HCT116 (cell line): ENCODE measurements at regions not wholly inside any gene's neighbourhood (a gene's known extent, or its start where the extent isn't known, plus 50 kb on each side); places are given as distances from the start of the nearest gene placed in this dataset.

ENCODE experiments used
- ATAC-seq: fragments of 200-7000 bp; cut with Tn5 transposase; 2 replicates; pipeline ENCODE4 v1.9.1; 2020; ENCODE audit warnings: mild to moderate bottlenecking, moderate library complexity
- BruUV-seq: library from RNA; stranded (reverse); fragments of 400-500 nt; replicated peaks from 2 replicates; lab custom pipeline; 2021; lab: Mats Ljungman, UMichigan
- CTCF ChIA-PET: fragments of 300-600 bp; sonication (Branson Sonifier 250); formaldehyde crosslinking; loops from one replicate; lab custom pipeline; 2021; ENCODE audit warnings: antibody characterized with exemption; lab: Charles Lee
- POLR2A ChIA-PET: fragments of 300-600, 350-600 bp; sonication (Branson Sonifier 250); formaldehyde crosslinking; loops from one replicate; lab custom pipeline; 2021; ENCODE audit warnings: antibody characterized with exemption; lab: Charles Lee
- RAD21 ChIA-PET, 2 experiments: fragments of 300-600 bp; sonication (Branson Sonifier 250); formaldehyde crosslinking; loops; one replicate each; lab custom pipeline; 2023; ENCODE audit warnings: low total read pairs in 2 of 2; ENCODE audit not compliant: uncharacterized antibody in 2 of 2, unreplicated experiment in 2 of 2, low non-redundant PET in 1 of 2; lab: Charles Lee
- DNase-seq: peaks from one replicate; pipeline ENCODE4 v3.0.0-alpha.2; 2010; ENCODE audit warnings: low read depth, low spot score
- H2AFZ ChIP-seq: fragments of 200-600 bp; shearing (Covaris generic), sonication (generic); 2 replicates; pipeline ENCODE4 v1.6.1; 2017; ENCODE audit warnings: low read depth, mixed run types, mixed read lengths, antibody characterized with exemption, low read length; ENCODE audit not compliant: poor library complexity, severe bottlenecking
- H3K27ac ChIP-seq: 2 replicates; pipeline ENCODE4 v1.5.1; 2012; ENCODE audit warnings: low read depth, low read length
- H3K27me3 ChIP-seq: fragments of 200-600 bp; sonication (generic); 2 replicates; pipeline ENCODE4 v1.6.1; 2016; ENCODE audit warnings: mixed run types, low read length, mixed read lengths; ENCODE audit not compliant: insufficient read depth
- H3K36me3 ChIP-seq, 2 experiments: fragments of 200-500 bp in 1 of 2; fragments of 200-600 bp in 1 of 2; sonication (Bioruptor generic) in 1 of 2; sonication (generic) in 1 of 2; 2 replicates each; pipeline versions ENCODE4 v1.5.1 to v1.6.1; 2014 to 2016; ENCODE audit warnings: low read length in 2 of 2, inconsistent platforms in 1 of 2, mixed read lengths in 1 of 2, mixed run types in 1 of 2; ENCODE audit not compliant: insufficient read depth in 2 of 2, control insufficient read depth in 1 of 2
- H3K4me1 ChIP-seq, 2 experiments: fragments of 200-600 bp in 1 of 2; sonication (generic) in 1 of 2; 2 replicates each; pipeline versions ENCODE4 v1.5.1 to v1.6.1; 2012 to 2017; ENCODE audit warnings: low read length in 2 of 2, inconsistent platforms in 1 of 2, mild to moderate bottlenecking in 1 of 2, mixed read lengths in 1 of 2, mixed run types in 1 of 2, moderate library complexity in 1 of 2; ENCODE audit not compliant: insufficient read depth in 2 of 2, control insufficient read depth in 1 of 2
- H3K4me2 ChIP-seq: fragments of 200-600 bp; sonication (generic); 2 replicates; pipeline ENCODE4 v1.6.1; 2017; ENCODE audit warnings: mixed run types, low read length, mixed read lengths
- H3K4me3 ChIP-seq, 2 experiments: fragments of 200-600 bp in 1 of 2; sonication (generic) in 1 of 2; replicated peaks in 1 of 2; 2 replicates each; pipeline ENCODE4 v1.5.1; 2011 to 2016; ENCODE audit warnings: low read length in 2 of 2, control low read depth in 1 of 2, low read depth in 1 of 2, mild to moderate bottlenecking in 1 of 2, mixed read lengths in 1 of 2, mixed run types in 1 of 2
- H3K79me2 ChIP-seq: fragments of 200-600 bp; sonication (generic); 2 replicates; pipeline ENCODE4 v1.6.1; 2017; ENCODE audit warnings: mild to moderate bottlenecking, mixed run types, low read length, moderate library complexity, mixed read lengths; ENCODE audit not compliant: insufficient read depth
- H3K9ac ChIP-seq: fragments of 200-600 bp; sonication (generic); 2 replicates; pipeline ENCODE4 v1.6.1; 2016; ENCODE audit warnings: low read length, mixed read lengths
- H3K9me2 ChIP-seq: fragments of 200-600 bp; sonication (generic), shearing (Covaris generic); 2 replicates; pipeline ENCODE4 v1.6.1; 2017; ENCODE audit warnings: mixed run types, mild to moderate bottlenecking, moderate library complexity; ENCODE audit not compliant: insufficient read depth
- H3K9me3 ChIP-seq, 2 experiments: fragments of 200-500 bp in 1 of 2; fragments of 200-600 bp in 1 of 2; sonication (Bioruptor generic) in 1 of 2; sonication (generic) in 1 of 2; 2 replicates each; pipeline ENCODE4 v1.6.1; 2014 to 2017; ENCODE audit warnings: low read length in 2 of 2, mixed read lengths in 2 of 2, inconsistent platforms in 1 of 2, low read depth in 1 of 2, mild to moderate bottlenecking in 1 of 2, mixed run types in 1 of 2, moderate library complexity in 1 of 2; ENCODE audit not compliant: control insufficient read depth in 1 of 2, insufficient read depth in 1 of 2
- H4K20me1 ChIP-seq: fragments of 200-600 bp; sonication (generic), shearing (Covaris generic); 2 replicates; pipeline ENCODE4 v1.6.1; 2017; ENCODE audit warnings: mixed run types, mild to moderate bottlenecking, moderate library complexity; ENCODE audit not compliant: insufficient read depth
- CBX3 ChIP-seq: IDR thresholded peaks from 2 replicates; pipeline ENCODE4 v1.6.1; 2012; ENCODE audit warnings: low read depth
- EGR1 ChIP-seq: IDR thresholded peaks from 2 replicates; pipeline ENCODE4 v1.6.1; 2012; ENCODE audit warnings: low read depth
- EZH2 ChIP-seq: fragments of 200-600 bp; sonication (generic); IDR thresholded peaks from 2 replicates; pipeline ENCODE4 v1.6.1; 2017; ENCODE audit warnings: antibody characterized with exemption, mixed run types
- EZH2phosphoT487 ChIP-seq: fragments of 200-600 bp; IDR thresholded peaks from 2 replicates; pipeline ENCODE4 v1.6.1; 2018; ENCODE audit warnings: antibody characterized with exemption, borderline replicate concordance
- FOSL1 ChIP-seq: IDR thresholded peaks from 2 replicates; pipeline ENCODE4 v1.6.1; 2012; ENCODE audit warnings: low read depth
- JUND ChIP-seq: IDR thresholded peaks from 2 replicates; pipeline ENCODE4 v1.6.1; 2012
- POLR2A ChIP-seq: IDR thresholded peaks from 2 replicates; pipeline ENCODE4 v1.7.0; 2011; ENCODE audit warnings: borderline replicate concordance; ENCODE audit not compliant: insufficient read depth, insufficient read length; ENCODE audit errors: extremely low read depth
- RAD21 ChIP-seq: IDR thresholded peaks from 2 replicates; pipeline ENCODE4 v1.6.1; 2012; ENCODE audit warnings: low read depth, mild to moderate bottlenecking
- SP1 ChIP-seq: IDR thresholded peaks from 2 replicates; pipeline ENCODE4 v1.6.1; 2012; ENCODE audit warnings: low read depth
- intact Hi-C: fragments of 100-400 bp; cut with micrococcal nuclease; formaldehyde crosslinking; loops from 2 replicates; pipeline ENCODE4 v1.10.0; 2022
- TF ChIP-seq, protein P1 (sequence below), 3 experiments: fragments of 200-600 bp in 1 of 3; sonication (generic) in 1 of 3; IDR thresholded peaks in 2 of 3; conservative IDR thresholded peaks in 1 of 3; 2 replicates each; pipeline ENCODE4 v1.5.1; 2012 to 2017; ENCODE audit warnings: low read depth in 2 of 3, low read length in 2 of 3, antibody characterized with exemption in 1 of 3, borderline replicate concordance in 1 of 3, control low read depth in 1 of 3, mild to moderate bottlenecking in 1 of 3, mixed read lengths in 1 of 3, mixed run types in 1 of 3, moderate library complexity in 1 of 3; ENCODE audit not compliant: insufficient read depth in 1 of 3
- TF ChIP-seq, protein P2 (sequence below): IDR thresholded peaks from 2 replicates; pipeline ENCODE4 v1.6.1; 2012; ENCODE audit warnings: low read depth
- TF ChIP-seq, protein P3 (sequence below): IDR thresholded peaks from 2 replicates; pipeline ENCODE4 v1.6.1; 2012

DNA sequence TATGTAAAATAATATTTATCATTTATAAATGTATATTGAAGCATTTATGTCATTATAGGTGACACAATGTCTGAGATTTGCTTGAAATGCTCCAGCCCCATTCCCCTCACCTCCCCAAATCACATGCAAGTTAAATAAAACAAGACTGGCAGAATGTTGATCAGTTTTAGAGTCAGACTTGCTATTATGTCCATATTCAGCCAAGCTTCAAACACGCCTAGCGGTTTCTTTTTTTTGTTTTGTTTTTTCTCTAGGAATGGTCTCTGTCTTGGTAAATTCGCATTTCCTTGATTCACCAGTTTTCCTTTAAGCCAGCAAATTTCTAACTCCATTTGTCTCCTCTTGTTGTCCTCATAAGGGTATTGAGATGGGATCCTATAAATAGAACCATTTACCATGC is 153.0 kb upstream of the HMHB1 start:
- Histone ChIP-seq H3K9me2 (no peaks in the 10 kb centered on the region), H3K4me1 (no peaks in the 10 kb centered on the region), H3K27me3 (no peaks in the 10 kb centered on the region), H3K79me2 (no peaks in the 10 kb centered on the region), H4K20me1 (no peaks in the 10 kb centered on the region), H3K9me3 (0 out of 4 replicates have a peak, but pooled peaks cover 0 to 2% of the 10 kb centered on the region in 2 experiments), H3K4me2 (no peak overlapping the region), H3K27ac (no peak overlapping the region), H2AFZ (no peak overlapping the region), H3K36me3 (no peaks in the 10 kb centered on the region), H3K4me3 (no peak overlapping the region), H3K9ac (no peak overlapping the region)
- ChIA-PET RAD21 (no interaction called here), POLR2A (no interaction called here), CTCF (no interaction called here)
- DNase-seq = no peak
- no TSS peak for BruUV-seq
- ATAC-seq = no peak
- intact Hi-C loops = no loop called here
- TF ChIP-seq EZH2phosphoT487 (no peak), SP1 (no peak), RAD21 (no peak), EZH2 (no peak), EGR1 (no peak)
- TF ChIP-seq, protein P1, sequence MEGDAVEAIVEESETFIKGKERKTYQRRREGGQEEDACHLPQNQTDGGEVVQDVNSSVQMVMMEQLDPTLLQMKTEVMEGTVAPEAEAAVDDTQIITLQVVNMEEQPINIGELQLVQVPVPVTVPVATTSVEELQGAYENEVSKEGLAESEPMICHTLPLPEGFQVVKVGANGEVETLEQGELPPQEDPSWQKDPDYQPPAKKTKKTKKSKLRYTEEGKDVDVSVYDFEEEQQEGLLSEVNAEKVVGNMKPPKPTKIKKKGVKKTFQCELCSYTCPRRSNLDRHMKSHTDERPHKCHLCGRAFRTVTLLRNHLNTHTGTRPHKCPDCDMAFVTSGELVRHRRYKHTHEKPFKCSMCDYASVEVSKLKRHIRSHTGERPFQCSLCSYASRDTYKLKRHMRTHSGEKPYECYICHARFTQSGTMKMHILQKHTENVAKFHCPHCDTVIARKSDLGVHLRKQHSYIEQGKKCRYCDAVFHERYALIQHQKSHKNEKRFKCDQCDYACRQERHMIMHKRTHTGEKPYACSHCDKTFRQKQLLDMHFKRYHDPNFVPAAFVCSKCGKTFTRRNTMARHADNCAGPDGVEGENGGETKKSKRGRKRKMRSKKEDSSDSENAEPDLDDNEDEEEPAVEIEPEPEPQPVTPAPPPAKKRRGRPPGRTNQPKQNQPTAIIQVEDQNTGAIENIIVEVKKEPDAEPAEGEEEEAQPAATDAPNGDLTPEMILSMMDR (IDR thresholded peaks at IDR 0.05 in 2 of 3, conservative IDR thresholded peaks at IDR 0.05 in 1 of 3; ENCODE audit: borderline replicate concordance in 1 of 3, insufficient read depth in 1 of 3, low read depth in 2 of 3, low read length in 2 of 3) = no peak

DNA sequence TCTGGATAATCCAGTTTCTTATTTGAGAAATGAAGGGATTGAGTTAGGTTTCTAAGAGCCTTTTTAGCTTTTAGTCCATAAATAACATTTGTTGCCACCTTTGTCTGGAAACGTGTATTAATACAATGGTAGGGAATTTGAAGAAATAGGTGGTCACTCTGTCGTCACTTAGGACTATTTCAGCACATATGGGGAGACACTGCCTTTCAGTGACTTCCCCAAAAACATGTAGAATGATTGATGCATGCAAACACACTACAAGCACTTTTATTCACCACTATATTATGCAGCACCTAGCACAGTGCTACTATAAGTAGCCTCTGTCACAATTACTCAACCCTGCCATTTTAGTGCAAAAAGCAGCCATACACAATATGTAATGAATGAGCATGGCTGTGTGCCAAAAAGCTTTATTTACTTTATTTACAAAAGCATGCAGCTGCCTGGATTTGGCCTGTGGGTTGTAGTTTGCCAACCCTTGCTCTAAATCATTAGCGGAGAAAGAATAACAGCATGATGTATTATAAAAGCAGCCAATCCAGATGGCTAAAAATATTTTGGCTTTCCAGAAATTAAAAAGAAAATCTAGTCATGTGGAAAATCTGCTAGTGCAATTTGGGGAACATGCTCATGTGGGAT is 154.2 kb upstream of the HMHB1 start:
- no peak overlapping the region for H3K4me2 ChIP-seq
- H3K36me3 ChIP-seq = no peaks in the 10 kb centered on the region
- no peaks in the 10 kb centered on the region for H3K79me2 ChIP-seq
- H3K9me2 ChIP-seq = no peaks in the 10 kb centered on the region
- H3K4me3 ChIP-seq = no peak overlapping the region
- no peak for DNase-seq
- no peak for ATAC-seq
- no peak for TF ChIP-seq FOSL1
- TF ChIP-seq POLR2A = no peak
- no peak for TF ChIP-seq JUND
- TF ChIP-seq, protein P2, sequence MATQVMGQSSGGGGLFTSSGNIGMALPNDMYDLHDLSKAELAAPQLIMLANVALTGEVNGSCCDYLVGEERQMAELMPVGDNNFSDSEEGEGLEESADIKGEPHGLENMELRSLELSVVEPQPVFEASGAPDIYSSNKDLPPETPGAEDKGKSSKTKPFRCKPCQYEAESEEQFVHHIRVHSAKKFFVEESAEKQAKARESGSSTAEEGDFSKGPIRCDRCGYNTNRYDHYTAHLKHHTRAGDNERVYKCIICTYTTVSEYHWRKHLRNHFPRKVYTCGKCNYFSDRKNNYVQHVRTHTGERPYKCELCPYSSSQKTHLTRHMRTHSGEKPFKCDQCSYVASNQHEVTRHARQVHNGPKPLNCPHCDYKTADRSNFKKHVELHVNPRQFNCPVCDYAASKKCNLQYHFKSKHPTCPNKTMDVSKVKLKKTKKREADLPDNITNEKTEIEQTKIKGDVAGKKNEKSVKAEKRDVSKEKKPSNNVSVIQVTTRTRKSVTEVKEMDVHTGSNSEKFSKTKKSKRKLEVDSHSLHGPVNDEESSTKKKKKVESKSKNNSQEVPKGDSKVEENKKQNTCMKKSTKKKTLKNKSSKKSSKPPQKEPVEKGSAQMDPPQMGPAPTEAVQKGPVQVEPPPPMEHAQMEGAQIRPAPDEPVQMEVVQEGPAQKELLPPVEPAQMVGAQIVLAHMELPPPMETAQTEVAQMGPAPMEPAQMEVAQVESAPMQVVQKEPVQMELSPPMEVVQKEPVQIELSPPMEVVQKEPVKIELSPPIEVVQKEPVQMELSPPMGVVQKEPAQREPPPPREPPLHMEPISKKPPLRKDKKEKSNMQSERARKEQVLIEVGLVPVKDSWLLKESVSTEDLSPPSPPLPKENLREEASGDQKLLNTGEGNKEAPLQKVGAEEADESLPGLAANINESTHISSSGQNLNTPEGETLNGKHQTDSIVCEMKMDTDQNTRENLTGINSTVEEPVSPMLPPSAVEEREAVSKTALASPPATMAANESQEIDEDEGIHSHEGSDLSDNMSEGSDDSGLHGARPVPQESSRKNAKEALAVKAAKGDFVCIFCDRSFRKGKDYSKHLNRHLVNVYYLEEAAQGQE = no peak
- TF ChIP-seq EZH2phosphoT487 = no peak
- TF ChIP-seq EGR1 = no peak
- TF ChIP-seq, protein P3, sequence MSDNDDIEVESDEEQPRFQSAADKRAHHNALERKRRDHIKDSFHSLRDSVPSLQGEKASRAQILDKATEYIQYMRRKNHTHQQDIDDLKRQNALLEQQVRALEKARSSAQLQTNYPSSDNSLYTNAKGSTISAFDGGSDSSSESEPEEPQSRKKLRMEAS = no peak
- no peak for TF ChIP-seq CBX3
- H3K9ac ChIP-seq = no peak overlapping the region
- no peak overlapping the region for H3K27ac ChIP-seq
- no peak overlapping the region for H2AFZ ChIP-seq
- H4K20me1 ChIP-seq = no peaks in the 10 kb centered on the region
- no TSS peak for BruUV-seq
- intact Hi-C loops = no loop called here
- peaks cover 0 to 6% of the 10 kb centered on the region in 2 experiments; a peak in 1 of 4 replicates for H3K4me1 ChIP-seq
- POLR2A ChIA-PET = no interaction called here
- RAD21 ChIA-PET = no interaction called here
- no peaks in the 10 kb centered on the region for H3K27me3 ChIP-seq
- CTCF ChIA-PET = no interaction called here
- H3K9me3 ChIP-seq = 0 out of 4 replicates have a peak, but pooled peaks cover 0 to 3% of the 10 kb centered on the region in 2 experiments
